ENCODE measurements at regions not wholly inside any gene's neighbourhood (a gene's known extent, or its start where the extent isn't known, plus 50 kb on each side); places are given as distances from the start of the nearest gene placed in this dataset.
"Not testable (repeated sequence)": the region's sequence is repeated elsewhere in the genome, so short reads cannot be mapped to it uniquely, and the experiment has no call there.

DNA sequence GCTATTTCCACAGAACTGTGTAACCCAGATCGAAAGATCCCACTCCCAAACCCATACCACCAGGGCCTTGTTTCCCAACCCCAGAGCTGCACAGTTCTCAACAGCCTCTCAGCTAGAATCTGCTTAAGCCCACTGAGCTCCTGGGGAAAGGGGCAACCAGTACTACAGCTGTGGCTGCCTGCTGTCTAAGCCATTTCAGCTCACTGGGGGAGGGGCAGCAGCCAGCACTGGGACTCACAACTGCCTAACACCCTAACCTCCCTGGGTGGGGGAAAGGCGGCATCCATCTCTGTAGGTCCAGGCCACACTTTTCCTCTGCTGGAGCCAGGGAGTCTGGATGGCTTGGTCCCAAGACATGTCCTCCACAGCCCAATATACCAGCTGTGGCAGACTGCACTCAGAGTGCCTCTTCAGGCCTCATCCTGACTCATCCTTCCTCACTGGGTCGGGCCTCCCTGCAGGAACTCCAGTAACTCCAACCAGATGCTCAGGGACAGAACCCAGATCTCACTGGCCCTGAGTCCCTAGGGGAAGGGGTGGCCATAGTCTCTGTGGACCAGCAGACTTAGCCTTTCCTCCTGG is 241.4 kb downstream of the HINT1 start:
- H3K9ac ChIP-seq (ENCODE audit: low read length): no peak overlapping the region
- H3K36me3 ChIP-seq (ENCODE audit: insufficient read depth, low read length): no peaks in the 10 kb centered on the region
- no peak overlapping the region for H3K27ac ChIP-seq (ENCODE audit: low read depth, low read length)
- no peak overlapping the region for H3K4me3 ChIP-seq (ENCODE audit: low read depth in 1 of 2, low read length in 2 of 2)
- no peaks in the 10 kb centered on the region for H3K9me3 ChIP-seq (ENCODE audit: low read length)
- no peaks in the 10 kb centered on the region for H3K4me1 ChIP-seq (ENCODE audit: insufficient read depth, low read length)
- H3K27me3 ChIP-seq (ENCODE audit: control insufficient read depth in 1 of 2, insufficient read depth in 2 of 2, low read length in 2 of 2): no peaks in the 10 kb centered on the region

DNA sequence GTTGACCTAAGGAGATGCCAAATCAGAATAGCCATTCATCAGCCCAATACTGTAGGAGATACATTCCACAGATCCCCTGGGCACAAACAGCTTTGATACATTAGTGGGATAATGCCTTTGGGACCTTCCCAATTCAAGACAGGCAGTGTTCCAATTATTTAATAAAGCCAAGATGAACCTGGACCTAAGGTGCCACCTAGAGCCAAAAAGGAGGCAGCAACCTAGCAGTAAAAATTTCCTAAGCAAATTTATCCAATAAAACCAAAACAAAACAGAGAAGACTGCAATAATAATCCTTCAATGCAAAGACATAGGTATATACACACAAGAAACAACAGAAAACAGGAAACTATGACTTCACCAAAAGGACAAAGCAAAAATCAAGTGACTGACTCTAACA is 253.0 kb downstream of the HINT1 start:
- Histone ChIP-seq H3K27ac (ENCODE audit: low read depth, low read length) (no peak overlapping the region), H3K36me3 (ENCODE audit: insufficient read depth, low read length) (no peaks in the 10 kb centered on the region), H3K27me3 (ENCODE audit: control insufficient read depth in 1 of 2, insufficient read depth in 2 of 2, low read length in 2 of 2) (no peaks in the 10 kb centered on the region), H3K4me3 (ENCODE audit: low read depth in 1 of 2, low read length in 2 of 2) (no peak overlapping the region), H3K9me3 (ENCODE audit: low read length) (no peaks in the 10 kb centered on the region), H3K9ac (ENCODE audit: low read length) (no peak overlapping the region), H3K4me1 (ENCODE audit: insufficient read depth, low read length) (no peaks in the 10 kb centered on the region)

DNA sequence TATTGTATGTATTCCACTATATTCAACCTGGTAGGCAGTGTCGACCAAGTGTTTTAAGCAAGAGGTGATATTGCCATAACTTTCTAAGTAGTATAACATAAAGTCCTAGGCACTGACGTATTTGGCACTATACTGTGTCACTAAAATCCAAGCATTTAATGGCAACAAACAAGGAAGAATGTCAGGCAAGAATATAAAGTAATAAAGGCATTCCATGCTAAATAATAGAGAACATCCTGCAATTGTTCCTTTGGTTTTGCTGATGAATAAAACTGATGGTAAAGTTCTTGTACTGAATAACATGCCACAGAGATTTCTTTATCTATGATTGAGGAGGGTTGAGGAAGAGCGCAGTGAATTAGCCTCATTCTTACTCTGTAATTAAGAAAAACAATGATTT is 256.9 kb downstream of the HINT1 start:
- no peaks in the 10 kb centered on the region for H3K9me3 ChIP-seq (ENCODE audit: low read length)
- no peak overlapping the region for H3K4me3 ChIP-seq (ENCODE audit: low read depth in 1 of 2, low read length in 2 of 2)
- no peak overlapping the region for H3K9ac ChIP-seq (ENCODE audit: low read length)
- no peak overlapping the region for H3K27ac ChIP-seq (ENCODE audit: low read depth, low read length)
- H3K36me3 ChIP-seq (ENCODE audit: insufficient read depth, low read length): no peaks in the 10 kb centered on the region
- no peaks in the 10 kb centered on the region for H3K27me3 ChIP-seq (ENCODE audit: control insufficient read depth in 1 of 2, insufficient read depth in 2 of 2, low read length in 2 of 2)
- H3K4me1 ChIP-seq (ENCODE audit: insufficient read depth, low read length): no peaks in the 10 kb centered on the region

DNA sequence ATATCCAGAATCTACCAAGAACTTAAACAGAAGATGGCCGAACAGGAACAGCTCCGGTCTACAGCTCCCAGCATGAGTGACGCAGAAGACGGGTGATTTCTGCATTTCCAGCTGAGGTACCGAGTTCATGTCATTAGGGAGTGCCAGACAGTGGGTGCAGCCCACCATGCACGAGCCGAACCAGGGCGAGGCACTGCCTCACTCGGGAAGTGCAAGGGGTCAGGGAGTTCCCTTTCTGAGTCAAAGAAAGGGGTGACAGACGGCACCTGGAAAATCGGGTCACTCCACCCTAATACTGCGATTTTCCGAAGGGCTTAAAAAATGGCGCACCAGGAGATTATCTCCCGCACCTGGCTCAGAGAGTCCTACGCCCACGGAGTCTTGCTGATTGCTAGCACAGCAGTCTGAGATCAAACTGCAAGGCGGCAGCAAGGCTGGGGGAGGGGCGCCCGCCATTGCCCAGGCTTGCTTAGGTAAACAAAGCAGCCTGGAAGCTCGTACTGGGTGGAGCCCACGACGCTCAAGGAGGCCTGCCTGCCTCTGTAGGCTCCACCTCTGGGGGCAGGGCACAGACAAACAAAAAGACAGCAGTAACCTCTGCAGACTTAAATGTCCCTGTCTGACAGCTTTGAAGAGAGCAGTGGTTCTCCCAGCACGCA is 267.4 kb downstream of the HINT1 start:
- H3K27ac ChIP-seq (ENCODE audit: low read depth, low read length); H3K27me3 ChIP-seq (ENCODE audit: control insufficient read depth in 1 of 2, insufficient read depth in 2 of 2, low read length in 2 of 2); H3K36me3 ChIP-seq (ENCODE audit: insufficient read depth, low read length); H3K4me3 ChIP-seq (ENCODE audit: low read depth in 1 of 2, low read length in 2 of 2); H3K9me3 ChIP-seq (ENCODE audit: low read length); H3K4me1 ChIP-seq (ENCODE audit: insufficient read depth, low read length); H3K9ac ChIP-seq (ENCODE audit: low read length): not testable (repeated sequence)

DNA sequence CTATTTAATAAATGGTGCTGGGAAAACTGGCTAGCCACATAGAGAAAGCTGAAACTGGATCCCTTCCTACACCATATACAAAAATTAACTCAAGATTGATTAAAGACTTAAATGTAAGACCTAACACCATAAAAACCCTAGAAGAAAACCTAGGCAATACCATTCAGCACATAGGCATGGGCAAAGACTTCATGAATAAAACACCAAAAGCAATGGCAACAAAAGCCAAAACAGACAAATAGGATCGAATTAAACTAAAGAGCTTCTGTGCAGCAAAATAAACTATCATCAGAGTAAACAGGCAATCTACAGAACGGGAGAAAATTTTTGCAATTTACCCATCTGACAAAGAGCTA is 267.9 kb downstream of the HINT1 start:
- not testable (repeated sequence) for H3K9me3 ChIP-seq (ENCODE audit: low read length); H3K27me3 ChIP-seq (ENCODE audit: control insufficient read depth in 1 of 2, insufficient read depth in 2 of 2, low read length in 2 of 2); H3K9ac ChIP-seq (ENCODE audit: low read length); H3K27ac ChIP-seq (ENCODE audit: low read depth, low read length); H3K36me3 ChIP-seq (ENCODE audit: insufficient read depth, low read length); H3K4me1 ChIP-seq (ENCODE audit: insufficient read depth, low read length); H3K4me3 ChIP-seq (ENCODE audit: low read depth in 1 of 2, low read length in 2 of 2)

DNA sequence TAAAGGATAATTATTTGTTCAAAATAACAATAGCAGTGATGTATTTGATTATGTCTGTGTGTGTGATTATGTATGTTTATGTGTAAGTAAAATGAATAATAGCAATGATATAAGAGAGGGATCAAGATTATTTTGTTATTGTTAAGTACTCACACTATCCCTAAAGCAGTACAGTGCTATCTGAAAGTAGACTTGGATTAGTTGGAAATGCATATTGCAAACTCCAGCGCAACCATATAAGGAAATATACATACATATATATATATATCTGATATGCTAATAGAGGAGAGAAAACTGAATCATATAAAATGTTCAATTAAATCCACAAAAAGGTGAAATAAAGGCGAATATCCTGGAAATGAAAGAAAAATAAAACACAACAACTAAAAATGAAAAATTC is 268.4 kb downstream of the HINT1 start:
- H3K4me1 ChIP-seq (ENCODE audit: insufficient read depth, low read length): no peaks in the 10 kb centered on the region
- H3K9me3 ChIP-seq (ENCODE audit: low read length): no peaks in the 10 kb centered on the region
- no peak overlapping the region for H3K9ac ChIP-seq (ENCODE audit: low read length)
- H3K36me3 ChIP-seq (ENCODE audit: insufficient read depth, low read length): no peaks in the 10 kb centered on the region
- no peak overlapping the region for H3K27ac ChIP-seq (ENCODE audit: low read depth, low read length)
- H3K27me3 ChIP-seq (ENCODE audit: control insufficient read depth in 1 of 2, insufficient read depth in 2 of 2, low read length in 2 of 2): no peaks in the 10 kb centered on the region
- no peak overlapping the region for H3K4me3 ChIP-seq (ENCODE audit: low read depth in 1 of 2, low read length in 2 of 2)

DNA sequence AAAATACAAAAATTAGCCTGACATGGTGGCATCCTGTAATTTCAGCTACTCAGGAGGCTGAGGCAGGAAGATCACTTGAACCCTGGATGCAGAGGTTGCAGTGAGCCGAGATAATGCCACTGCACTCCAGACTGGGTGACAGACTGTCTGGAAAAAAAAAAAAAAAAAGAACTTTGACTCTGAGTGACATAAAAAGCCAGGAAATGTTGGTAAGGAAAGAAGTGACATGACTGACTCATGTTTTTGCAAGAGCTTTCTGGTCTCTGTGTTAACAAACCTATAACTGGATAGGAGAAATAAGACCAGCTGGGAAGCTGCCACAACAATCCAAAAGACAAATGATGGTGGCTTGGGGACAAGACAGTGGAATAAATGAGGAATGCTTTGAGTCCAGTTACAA is 272.1 kb downstream of the HINT1 start:
- H3K4me3 ChIP-seq (ENCODE audit: low read depth in 1 of 2, low read length in 2 of 2): no peak overlapping the region
- no peak overlapping the region for H3K27ac ChIP-seq (ENCODE audit: low read depth, low read length)
- no peaks in the 10 kb centered on the region for H3K27me3 ChIP-seq (ENCODE audit: control insufficient read depth in 1 of 2, insufficient read depth in 2 of 2, low read length in 2 of 2)
- no peaks in the 10 kb centered on the region for H3K36me3 ChIP-seq (ENCODE audit: insufficient read depth, low read length)
- H3K9me3 ChIP-seq (ENCODE audit: low read length): no peaks in the 10 kb centered on the region
- no peaks in the 10 kb centered on the region for H3K4me1 ChIP-seq (ENCODE audit: insufficient read depth, low read length)
- H3K9ac ChIP-seq (ENCODE audit: low read length): no peak overlapping the region

DNA sequence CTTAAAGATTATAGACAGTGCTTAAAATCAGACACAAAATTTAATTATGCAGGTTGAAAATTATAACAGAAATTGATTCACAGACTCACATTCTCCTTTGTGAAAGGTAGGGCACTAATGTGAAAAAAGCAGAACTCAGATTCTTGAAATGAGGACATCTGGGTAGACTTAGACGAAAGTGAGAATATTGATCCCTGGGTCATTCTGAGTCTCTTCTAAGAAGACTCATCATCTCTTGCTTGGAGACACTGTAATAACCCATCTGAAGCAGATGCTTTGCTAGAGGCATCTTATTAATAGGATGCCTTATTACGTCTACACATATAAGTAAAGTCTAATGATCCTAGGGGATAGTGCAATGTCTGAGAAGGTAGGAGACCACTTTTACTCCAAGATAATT is 274.4 kb downstream of the HINT1 start:
- H3K4me3 ChIP-seq (ENCODE audit: low read depth in 1 of 2, low read length in 2 of 2): no peak overlapping the region
- no peaks in the 10 kb centered on the region for H3K27me3 ChIP-seq (ENCODE audit: control insufficient read depth in 1 of 2, insufficient read depth in 2 of 2, low read length in 2 of 2)
- no peaks in the 10 kb centered on the region for H3K4me1 ChIP-seq (ENCODE audit: insufficient read depth, low read length)
- H3K9ac ChIP-seq (ENCODE audit: low read length): no peak overlapping the region
- H3K9me3 ChIP-seq (ENCODE audit: low read length): no peaks in the 10 kb centered on the region
- H3K36me3 ChIP-seq (ENCODE audit: insufficient read depth, low read length): no peaks in the 10 kb centered on the region
- no peak overlapping the region for H3K27ac ChIP-seq (ENCODE audit: low read depth, low read length)

DNA sequence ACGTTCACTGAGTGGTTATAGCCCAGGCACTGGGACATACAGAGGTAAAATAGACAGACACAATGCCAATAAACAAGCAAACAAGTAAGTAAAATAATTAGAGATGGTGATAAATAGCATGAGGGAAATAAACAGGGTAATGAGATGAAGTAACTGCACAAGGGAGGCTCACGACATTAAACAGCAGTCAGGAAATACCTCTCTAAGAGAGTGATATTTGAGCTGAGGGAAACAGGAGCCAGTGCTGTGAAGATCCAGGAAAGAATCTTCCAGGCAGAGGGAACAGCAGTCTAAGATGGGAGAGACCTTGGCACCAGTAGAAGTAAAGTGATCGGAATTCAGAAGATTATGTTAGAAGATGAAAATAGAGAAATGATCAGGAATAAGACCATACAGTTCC is 279.4 kb downstream of the HINT1 start:
- Histone ChIP-seq H3K36me3 (ENCODE audit: insufficient read depth, low read length) (no peaks in the 10 kb centered on the region), H3K4me3 (ENCODE audit: low read depth in 1 of 2, low read length in 2 of 2) (no peak overlapping the region), H3K27me3 (ENCODE audit: control insufficient read depth in 1 of 2, insufficient read depth in 2 of 2, low read length in 2 of 2) (no peaks in the 10 kb centered on the region), H3K9me3 (ENCODE audit: low read length) (no peaks in the 10 kb centered on the region), H3K9ac (ENCODE audit: low read length) (no peak overlapping the region), H3K4me1 (ENCODE audit: insufficient read depth, low read length) (no peaks in the 10 kb centered on the region), H3K27ac (ENCODE audit: low read depth, low read length) (no peak overlapping the region)

DNA sequence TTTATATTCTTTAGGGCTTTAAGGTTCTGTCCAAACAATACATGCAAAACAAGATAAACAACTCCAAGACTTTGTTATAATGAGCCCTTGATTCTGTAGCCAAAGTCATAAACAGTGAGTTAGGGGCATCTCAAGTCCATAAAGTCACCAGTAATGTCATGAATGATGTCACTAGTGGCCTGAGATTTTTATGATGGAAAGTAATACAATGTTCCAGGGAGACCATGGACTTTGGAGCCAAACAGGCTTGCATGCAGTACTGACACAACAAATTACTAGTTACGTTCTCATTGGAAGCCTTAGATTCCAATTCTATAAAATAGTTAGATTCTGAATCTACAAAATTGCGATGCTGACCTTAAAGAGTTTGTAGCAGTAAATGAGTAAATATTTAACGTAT is 280.0 kb downstream of the HINT1 start:
- Histone ChIP-seq H3K27ac (ENCODE audit: low read depth, low read length) (no peak overlapping the region), H3K9me3 (ENCODE audit: low read length) (no peaks in the 10 kb centered on the region), H3K36me3 (ENCODE audit: insufficient read depth, low read length) (no peaks in the 10 kb centered on the region), H3K27me3 (ENCODE audit: control insufficient read depth in 1 of 2, insufficient read depth in 2 of 2, low read length in 2 of 2) (no peaks in the 10 kb centered on the region), H3K9ac (ENCODE audit: low read length) (no peak overlapping the region), H3K4me1 (ENCODE audit: insufficient read depth, low read length) (no peaks in the 10 kb centered on the region), H3K4me3 (ENCODE audit: low read depth in 1 of 2, low read length in 2 of 2) (no peak overlapping the region)

DNA sequence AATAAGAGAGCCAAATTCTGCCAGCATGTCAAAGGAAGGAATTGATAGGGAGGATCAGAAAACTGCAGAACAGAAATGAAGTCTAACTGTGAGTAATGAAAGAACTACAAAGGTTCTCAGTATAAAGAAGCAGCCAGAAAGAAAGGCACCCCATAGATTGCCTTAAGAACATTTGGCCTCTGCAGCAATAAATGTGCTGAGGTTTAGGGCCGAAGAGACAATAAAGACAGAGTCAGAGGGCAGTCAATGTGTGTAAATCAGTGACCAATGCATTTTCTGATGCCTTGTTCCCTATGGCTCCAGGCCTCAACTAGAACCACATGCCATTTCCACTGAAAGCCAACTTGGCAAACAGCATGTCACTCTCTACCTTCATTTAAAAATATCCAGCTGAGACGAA is 281.0 kb downstream of the HINT1 start:
- Histone ChIP-seq H3K4me1 (ENCODE audit: insufficient read depth, low read length) (no peaks in the 10 kb centered on the region), H3K9ac (ENCODE audit: low read length) (no peak overlapping the region), H3K36me3 (ENCODE audit: insufficient read depth, low read length) (no peaks in the 10 kb centered on the region), H3K27ac (ENCODE audit: low read depth, low read length) (no peak overlapping the region), H3K4me3 (ENCODE audit: low read depth in 1 of 2, low read length in 2 of 2) (no peak overlapping the region), H3K27me3 (ENCODE audit: control insufficient read depth in 1 of 2, insufficient read depth in 2 of 2, low read length in 2 of 2) (no peaks in the 10 kb centered on the region), H3K9me3 (ENCODE audit: low read length) (no peaks in the 10 kb centered on the region)

DNA sequence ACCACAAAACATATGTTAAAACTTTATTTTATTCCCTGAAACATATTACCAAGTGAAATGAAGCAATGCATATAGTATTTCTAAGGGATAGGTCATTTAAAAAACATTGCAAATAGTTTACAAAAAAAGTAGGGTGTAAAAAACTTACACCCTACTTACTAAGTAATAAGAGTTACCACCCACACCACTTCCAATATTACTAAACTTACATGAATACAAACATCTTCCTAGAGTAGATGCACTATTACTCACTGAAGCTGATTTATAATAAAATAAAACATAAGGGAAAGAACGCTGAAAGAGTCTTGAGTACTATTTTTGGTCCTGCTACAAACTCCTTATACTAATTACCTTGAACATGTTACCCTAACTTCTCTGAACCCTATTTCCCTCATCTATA is 289.4 kb downstream of the HINT1 start:
- H3K9me3 ChIP-seq (ENCODE audit: low read length): no peaks in the 10 kb centered on the region
- no peaks in the 10 kb centered on the region for H3K27me3 ChIP-seq (ENCODE audit: control insufficient read depth in 1 of 2, insufficient read depth in 2 of 2, low read length in 2 of 2)
- no peak overlapping the region for H3K4me3 ChIP-seq (ENCODE audit: low read depth in 1 of 2, low read length in 2 of 2)
- no peak overlapping the region for H3K9ac ChIP-seq (ENCODE audit: low read length)
- H3K4me1 ChIP-seq (ENCODE audit: insufficient read depth, low read length): no peaks in the 10 kb centered on the region
- no peaks in the 10 kb centered on the region for H3K36me3 ChIP-seq (ENCODE audit: insufficient read depth, low read length)
- H3K27ac ChIP-seq (ENCODE audit: low read depth, low read length): no peak overlapping the region

All from muscle layer of colon (tissue), 2 donors.